Superior temporal gyrus (tissue), 1 donor: ENCODE measurements at regions not wholly inside any gene's neighbourhood (a gene's known extent, or its start where the extent isn't known, plus 50 kb on each side); places are given as distances from the start of the nearest gene placed in this dataset.

Experiments used
- DNase-seq: peaks from one replicate; pipeline ENCODE4 v3.0.0-alpha.2; 2016; ENCODE audit errors: extremely low spot score

DNA sequence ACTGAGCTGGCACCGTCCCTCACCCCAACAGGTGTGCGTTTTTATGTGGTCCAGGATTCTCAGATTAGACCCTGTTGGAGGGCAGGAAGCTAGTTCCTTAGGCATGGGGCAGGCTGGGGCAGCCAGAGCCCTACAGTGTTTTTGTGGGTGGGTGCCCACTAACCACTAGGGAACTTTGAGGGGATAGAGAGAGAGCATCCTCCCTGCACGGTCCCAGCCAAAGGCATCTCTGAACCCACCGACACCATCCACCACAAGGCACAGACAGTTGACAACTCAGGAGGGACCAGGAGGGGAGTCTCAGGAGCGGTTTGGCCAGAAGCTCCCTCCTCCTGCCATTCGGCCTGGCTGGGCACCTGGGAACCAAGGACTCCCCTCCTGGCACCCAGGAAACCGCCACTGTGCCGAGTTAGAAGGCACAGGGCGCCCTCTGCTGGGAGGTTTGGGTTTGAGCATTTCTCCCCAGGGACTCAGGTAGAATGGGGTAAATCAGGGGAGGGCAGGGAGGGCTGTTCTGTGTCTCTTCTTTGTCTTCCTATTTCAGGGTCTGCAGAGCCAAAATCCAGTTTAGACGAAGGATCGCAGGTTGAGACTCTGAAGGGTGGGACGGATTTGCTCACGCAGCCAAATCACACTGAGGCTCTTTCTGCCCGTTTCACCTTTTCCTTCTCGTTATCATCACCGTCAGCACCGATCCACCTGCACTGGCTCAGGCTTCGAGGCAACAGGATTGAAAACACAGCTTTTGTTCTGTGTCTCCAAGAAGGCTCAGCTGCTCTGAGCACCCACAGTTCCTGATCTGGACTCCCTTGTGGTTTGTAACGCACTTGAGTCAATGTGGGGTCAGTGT, 84.8 kb upstream of the COL13A1 start:
- peak; percentile 58 for DNase-seq

DNA sequence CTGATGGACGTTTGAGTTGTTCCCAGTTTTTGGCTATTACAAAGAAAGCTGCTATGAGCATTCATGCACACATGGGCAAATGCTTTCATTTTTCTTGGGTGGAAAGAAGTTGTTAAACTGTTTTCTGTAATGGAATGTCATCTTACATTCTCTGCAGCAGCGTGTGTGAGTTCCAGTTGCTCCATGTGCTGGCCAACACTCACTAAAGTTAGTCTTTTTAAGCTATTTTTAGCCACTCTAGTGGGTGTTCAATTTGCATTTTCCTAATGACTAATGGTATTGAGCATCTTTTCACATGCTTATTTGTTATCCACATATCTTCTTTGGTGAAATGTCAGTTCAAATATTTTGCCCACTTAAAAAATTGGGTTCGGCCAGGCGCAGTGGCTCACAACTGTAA, 82.8 kb upstream of the COL13A1 start:
- no peak for DNase-seq

DNA sequence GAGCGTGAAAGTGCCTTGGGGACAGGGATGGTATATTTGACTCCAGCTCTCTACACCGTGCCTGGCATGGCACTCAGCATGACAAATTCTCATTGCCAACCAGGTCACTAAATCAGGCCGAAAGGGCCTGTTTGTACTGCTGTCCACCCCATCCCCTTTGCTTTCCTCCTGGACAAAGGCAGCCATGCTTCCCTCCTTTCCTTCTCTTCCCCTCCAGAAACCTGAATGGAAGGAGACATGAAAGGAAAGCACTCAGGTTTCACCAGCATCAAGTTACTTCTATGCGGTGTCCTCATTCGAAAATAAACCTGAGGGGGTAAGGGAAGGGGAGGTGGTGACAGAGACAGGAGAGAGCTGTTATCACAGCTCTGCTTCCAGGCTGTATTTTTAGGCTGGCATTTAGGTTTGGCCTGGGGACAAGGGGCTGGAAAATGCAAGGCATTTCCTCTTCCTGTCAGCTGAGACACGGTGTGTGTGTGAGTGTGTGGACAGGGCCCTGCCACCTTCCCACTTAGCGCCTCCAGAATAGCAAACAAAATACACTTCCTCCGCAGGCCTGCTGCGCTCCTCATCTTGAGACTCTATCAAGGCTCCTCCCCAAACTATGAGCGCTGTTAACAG, 79.9 kb upstream of the COL13A1 start:
- no peak for DNase-seq

GRCh38 chr10:69723653-69724052, 78.1 kb upstream of the COL13A1 start:
- DNase-seq: no peak

GRCh38 chr10:69726850-69727249, 74.9 kb upstream of the COL13A1 start:
- no peak for DNase-seq

DNA sequence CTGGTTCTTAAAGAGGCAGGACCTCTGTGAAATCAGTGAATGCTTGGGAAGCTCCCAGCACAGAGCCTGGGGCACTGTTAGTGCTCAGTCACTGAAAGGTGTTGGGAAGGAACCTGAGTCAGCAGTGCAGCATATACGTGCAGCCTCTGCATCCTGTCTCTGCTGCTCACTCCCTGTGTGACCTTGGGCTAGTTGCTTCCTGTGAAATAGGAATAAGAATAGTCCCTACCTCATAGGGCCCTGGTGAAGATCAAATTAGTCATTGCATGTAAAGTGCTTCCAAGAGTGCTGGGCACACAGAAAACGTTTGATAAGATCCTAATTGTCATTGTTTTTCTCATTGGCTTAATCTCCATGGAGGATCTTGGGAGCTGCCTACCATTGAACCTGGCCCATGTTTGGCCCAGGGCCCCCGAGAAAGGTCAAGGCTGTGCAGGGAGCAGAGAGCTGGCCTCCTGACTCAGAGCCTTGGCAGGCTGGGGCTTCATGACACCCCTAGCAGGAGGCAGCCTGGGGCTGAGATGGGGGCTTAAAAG, 73.3 kb upstream of the COL13A1 start:
- DNase-seq: no peak

- no peak for DNase-seq
These were observed 72.2 kb upstream of the COL13A1 start for GRCh38 chr10:69729326-69730048.

DNA sequence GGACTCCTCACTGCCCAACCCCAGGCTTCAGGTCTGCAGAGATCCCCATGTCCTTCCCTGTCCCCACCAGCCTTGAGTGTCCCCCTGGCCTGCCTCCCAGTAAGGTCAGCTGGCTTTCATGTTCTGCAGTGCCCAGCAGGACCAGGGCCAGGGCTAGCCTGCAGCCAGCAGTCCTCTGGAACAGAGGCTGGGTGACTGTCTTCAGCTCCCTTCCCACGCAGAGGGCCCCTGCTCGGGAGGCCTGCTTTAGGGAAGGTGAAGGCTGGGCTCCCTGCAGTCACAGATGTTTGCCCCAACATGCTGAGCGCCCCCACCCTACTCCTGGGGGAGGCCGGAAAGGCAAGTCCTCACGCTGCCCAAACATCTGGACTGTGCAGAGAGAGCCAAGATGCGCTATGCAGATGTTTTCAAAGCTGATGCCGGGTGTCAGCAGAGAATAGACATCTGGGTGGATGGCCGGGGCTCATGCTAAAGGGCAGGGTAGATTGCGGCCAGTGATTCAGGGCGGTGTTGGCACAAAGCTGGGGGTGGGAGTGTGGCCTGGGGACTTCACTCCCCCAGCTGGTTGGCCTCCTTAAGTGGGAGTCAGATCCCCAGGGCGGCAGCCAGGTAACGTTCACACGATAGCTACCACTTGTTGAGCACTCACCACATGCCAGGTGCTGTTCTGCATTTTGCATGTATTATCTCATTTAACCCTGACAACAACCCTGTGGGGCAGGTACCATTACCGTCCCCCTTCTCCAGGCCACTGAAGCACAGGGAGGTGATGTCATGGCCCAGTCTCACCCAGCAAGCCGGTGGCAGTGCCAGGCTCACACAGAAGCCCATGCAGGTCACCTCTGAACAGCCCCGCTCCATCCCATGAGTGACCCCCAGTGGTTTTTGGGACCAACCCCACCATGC, 71.2 kb upstream of the COL13A1 start:
- no peak for DNase-seq

- no peak for DNase-seq
These were observed 70.5 kb upstream of the COL13A1 start for GRCh38 chr10:69731184-69731583.

DNA sequence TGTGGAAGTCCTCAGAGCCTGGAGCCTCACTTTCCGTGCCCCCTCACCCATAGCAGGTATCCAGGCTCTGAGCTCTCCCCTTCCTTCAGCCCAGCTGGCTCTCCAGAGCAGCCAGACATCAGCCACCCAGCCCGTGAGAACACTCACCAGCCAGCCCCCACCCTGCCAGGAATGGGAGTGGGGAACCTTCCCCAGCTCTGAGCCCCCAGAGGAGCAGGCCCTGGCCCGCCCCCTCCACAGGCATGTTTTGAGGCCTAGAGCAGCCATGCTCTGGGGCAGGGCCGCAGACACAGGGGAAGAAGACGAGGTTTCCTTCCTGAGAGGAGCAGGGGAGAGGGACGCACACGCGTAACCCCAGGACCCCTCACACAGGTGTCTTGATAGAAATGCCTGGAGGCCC, 70.0 kb upstream of the COL13A1 start:
- DNase-seq: no peak

DNA sequence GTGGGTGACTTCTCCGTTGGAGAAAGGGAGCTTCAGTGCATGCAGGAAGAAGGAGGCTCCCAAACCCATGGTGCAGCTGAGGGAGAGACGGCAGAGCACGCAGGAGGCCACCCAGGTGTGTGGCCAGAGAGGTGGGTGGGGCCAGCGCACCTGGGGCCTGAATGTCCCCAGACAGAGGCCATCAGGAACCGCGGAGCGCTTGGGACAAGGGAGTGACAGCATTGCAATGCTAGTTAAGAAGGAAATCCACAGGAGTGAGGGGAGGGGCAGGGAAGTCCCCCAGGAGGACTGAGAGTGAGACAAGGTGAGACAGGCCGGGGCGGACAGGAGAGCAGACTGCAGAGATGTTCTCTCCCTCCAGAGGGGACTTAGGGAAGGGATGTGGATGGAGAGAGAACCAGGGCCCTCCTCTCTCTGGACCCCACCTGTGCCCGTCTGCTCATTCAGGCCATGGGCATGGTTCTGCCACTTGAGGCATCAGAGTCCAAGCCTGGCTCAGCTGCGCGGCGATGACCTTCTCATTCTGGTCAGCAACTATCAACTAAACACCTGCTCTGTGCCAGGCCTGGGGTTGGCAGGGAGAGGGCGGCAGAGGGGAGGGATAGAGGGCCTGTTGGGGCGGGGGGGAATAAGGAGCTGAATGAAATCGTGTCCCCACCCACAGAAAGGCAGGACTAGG, 69.4 kb upstream of the COL13A1 start:
- DNase-seq: no peak

GRCh38 chr10:69732826-69733150, 68.9 kb upstream of the COL13A1 start:
- DNase-seq: no peak

GRCh38 chr10:69733791-69734261, 67.9 kb upstream of the COL13A1 start:
- DNase-seq: no peak

DNA sequence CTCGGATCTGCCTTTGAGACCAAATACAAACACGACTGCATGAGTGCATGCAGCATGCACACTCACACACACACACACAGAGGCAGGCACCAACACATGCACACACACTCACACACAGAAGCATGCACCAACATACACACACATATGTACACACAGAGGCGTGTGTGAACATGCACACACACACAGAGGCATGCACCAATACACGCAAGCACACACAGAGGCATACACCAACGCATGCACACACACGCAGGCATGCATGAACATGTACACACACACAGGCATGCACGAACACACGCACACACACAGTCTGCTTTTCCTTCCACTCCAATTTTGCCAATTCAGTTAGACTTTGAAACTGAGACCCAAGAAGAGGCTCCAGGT, 67.3 kb upstream of the COL13A1 start:
- no peak for DNase-seq

GRCh38 chr10:69734797-69735468, 66.8 kb upstream of the COL13A1 start:
- no peak for DNase-seq

- no peak for DNase-seq
These were observed 64.6 kb upstream of the COL13A1 start for GRCh38 chr10:69736886-69737641.

DNA sequence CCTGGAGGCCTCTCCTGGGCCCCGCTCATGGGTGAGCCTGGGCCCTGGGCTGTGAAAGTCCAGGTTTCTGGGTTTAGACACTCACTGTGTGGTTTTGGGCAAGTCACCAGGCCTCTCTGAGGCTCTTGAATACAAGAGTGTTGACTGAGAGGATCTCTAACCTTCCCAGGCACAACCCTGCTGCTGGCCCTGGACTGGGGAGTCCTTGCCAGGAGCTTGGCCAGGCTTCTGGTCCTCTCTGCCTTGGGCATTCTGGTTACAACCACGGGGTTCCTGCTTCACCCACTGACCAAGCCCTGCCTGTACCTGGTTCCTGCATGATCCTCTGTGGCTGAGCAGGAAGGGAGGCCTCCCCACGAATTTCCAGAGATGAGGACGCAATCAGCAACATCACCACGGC, 63.6 kb upstream of the COL13A1 start:
- DNase-seq: no peak

- no peak for DNase-seq
These were observed 62.8 kb upstream of the COL13A1 start for GRCh38 chr10:69738858-69739435.

DNA sequence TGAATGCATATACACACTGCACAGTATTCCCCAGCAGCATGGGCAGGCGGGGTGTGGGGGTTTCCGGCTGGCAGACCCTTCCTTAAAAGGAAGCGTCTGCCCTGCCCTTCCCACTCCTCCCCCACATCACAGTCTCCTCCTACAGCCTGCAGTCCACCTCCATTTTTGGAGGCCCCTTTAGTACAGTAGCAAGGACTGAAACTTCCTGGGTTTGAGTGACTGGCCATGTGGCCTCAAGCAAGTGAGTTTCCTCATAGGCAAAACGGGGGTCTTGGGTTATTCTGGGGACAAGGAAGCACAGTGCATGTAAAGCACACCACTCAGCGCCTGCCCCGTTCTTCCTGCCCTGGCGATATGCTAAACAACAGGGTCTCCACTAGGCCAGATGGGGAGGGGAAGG, 62.1 kb upstream of the COL13A1 start:
- no peak for DNase-seq
